NCI-H1694 (cell line): ENCODE measurements at regions not wholly inside any gene's neighbourhood (a gene's known extent, or its start where the extent isn't known, plus 50 kb on each side); places are given as distances from the start of the nearest gene placed in this dataset.
"Not testable (repeated sequence)": the region's sequence is repeated elsewhere in the genome, so short reads cannot be mapped to it uniquely, and the experiment has no call there.

Source experiments
- DNase-seq: peaks from one replicate; lab custom pipeline; 2025; lab: John Stamatoyannopoulos, UW

DNA sequence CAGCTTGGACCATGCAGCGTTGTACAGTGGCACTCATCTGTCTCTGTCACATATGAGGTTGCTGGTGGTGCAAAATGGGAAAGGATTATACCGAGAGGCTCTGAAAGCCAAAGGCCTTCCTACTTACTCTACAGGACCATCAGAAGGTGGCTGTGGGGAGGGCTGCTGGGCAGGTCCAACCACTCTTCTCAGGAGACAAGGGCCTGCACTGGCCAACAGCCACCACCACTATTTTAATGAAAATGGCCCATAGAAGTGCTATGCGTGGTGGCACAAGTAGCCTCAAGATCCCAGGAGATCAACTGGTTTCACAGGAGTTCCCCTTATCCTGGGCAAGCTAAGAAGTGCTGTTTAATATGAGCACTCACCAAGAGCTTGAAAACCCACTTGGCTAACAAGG lies 52.3 kb downstream of the MRPL57 start:
- DNase-seq: no peak

DNA sequence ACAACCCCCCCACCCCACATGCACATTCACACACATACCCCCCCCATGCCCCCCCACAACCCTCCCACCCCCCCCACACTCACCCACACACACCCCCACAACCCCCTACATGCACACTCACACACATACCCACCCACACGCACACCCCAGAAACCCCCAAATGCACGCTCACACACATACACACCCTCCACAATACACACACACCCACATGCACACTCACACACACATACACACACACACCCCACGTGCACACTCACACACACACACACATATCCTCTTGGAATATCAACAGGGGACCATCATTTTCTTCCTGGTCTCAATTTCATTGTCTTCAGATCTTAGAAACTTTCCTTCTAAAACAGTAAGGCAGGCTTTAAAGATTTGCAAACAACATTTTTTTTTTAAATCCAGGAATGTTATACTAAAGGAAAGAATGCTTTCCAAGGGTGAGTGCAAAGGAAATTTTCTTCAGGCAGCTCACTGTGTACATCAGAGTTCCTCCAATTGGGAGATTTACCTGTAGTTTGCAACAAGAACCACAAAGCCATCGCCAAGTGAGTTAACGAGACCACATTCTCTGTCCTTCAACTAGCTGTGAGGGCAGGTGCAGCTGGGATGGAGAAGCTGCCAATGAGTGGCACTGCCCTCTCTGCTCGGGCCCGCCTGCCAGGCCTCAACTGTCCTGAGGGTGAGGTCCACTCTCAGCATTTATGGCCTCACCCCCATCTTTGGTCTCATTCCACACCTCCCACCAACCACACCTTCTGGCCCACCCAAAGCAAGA lies 53.0 kb downstream of the MRPL57 start:
- DNase-seq: no peak

- no peak for DNase-seq
Observed at GRCh38 chr13:21230516-21230915, 54.1 kb downstream of the MRPL57 start.

DNA sequence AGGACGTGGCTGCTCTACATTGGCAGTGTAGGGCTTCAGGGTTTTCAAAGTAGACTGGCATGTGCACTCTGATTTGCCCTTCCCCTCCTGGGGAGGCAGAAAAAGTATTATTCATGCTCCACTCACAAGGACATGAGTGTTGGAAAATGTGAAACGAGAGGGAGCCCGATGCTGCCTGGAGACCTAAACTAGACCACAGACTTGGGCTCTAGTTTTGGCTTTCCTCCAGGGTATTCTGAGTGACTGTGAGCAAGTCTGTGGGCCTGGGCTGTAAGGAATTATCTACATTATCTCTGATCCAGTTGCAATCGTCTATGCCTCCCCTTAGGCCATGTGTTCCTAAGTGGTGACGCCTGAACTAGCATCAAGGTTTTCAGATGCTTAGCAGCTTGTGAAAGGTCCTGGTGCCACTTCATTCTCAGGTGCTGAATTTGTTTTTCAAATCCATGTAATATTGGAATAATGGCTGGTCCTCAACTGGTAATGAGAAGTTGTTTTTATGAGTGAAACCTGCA lies 55.0 kb downstream of the MRPL57 start:
- DNase-seq: no peak

GRCh38 chr13:21232196-21232595 lies 55.7 kb downstream of the MRPL57 start:
- no peak for DNase-seq

DNA sequence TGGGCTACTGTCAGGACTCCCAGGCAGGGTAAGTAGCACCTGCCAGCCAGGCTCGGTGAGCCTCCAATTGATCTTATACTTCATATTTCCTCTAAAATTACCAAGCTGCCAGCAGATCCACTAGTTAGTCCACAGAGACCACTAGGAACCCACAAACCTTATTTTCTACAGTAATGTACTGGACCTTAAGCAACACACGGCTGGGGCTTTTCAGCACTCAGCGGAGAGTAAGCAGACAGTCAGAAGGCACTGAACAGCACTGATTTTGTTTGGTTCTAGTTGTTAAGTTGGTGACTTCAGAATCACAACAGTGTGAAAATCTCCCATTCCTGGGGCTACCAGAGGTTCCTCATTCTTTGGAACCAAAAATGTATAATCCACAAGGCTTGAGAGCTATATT lies 56.1 kb downstream of the MRPL57 start:
- no peak for DNase-seq

DNA sequence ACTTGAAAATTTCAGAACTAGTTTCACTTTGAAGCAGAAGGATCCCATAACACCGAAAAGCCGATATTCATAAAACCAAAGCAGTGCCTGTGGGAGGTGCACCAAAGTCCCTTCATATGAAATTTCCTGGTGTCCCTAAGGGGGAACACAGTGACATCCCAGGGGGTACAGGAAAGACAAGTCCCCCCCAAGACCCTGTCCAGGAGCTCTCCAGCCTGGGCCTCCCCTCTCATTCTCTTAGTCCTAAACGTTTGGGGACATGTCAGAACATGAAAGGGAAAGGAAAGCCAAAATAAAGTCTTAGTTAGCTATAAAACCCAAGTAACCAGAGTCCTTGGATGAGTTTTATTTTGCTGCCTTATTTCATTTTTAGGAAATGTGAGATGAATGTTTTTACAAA lies 56.6 kb downstream of the MRPL57 start:
- DNase-seq: no peak

GRCh38 chr13:21234526-21234925 lies 58.1 kb downstream of the MRPL57 start:
- no peak for DNase-seq

GRCh38 chr13:21235174-21235573 lies 58.7 kb downstream of the MRPL57 start:
- DNase-seq: no peak

- no peak for DNase-seq
Observed at GRCh38 chr13:21237081-21237480, 60.6 kb downstream of the MRPL57 start.

- DNase-seq: no peak
Observed at GRCh38 chr13:21238267-21238666, 61.8 kb downstream of the MRPL57 start.

GRCh38 chr13:21240586-21240985 lies 64.1 kb downstream of the MRPL57 start:
- no peak for DNase-seq

DNA sequence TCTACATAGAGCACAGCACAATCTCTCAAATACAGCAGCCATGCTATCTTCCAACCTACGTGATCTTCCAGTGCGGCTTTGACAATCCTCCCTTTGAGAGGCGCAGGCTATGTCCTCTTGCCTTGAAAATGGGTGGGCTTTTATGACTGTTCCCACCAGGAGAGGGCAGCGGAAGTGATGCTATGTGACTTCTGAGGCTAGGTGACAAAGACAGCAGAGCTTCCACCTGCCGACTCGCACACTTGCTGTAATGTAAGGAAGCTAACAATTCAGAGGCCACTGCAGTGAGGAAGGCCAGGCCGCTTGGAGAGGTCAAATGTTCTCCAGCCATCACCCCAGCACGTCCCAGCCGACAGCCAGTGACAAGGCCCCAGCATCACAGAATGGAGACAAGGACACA lies 65.8 kb downstream of the MRPL57 start:
- no peak for DNase-seq

GRCh38 chr13:21243045-21243897 lies 66.8 kb downstream of the MRPL57 start:
- no peak for DNase-seq

- DNase-seq: not testable (repeated sequence)
Observed at GRCh38 chr13:21243898-21244184, 67.4 kb downstream of the MRPL57 start.

GRCh38 chr13:21246761-21247452 lies 70.4 kb downstream of the MRPL57 start:
- no peak for DNase-seq

GRCh38 chr13:21256351-21256761 lies 79.9 kb downstream of the MRPL57 start:
- no peak for DNase-seq

- no peak for DNase-seq
Observed at GRCh38 chr13:21256891-21257290, 80.4 kb downstream of the MRPL57 start.

DNA sequence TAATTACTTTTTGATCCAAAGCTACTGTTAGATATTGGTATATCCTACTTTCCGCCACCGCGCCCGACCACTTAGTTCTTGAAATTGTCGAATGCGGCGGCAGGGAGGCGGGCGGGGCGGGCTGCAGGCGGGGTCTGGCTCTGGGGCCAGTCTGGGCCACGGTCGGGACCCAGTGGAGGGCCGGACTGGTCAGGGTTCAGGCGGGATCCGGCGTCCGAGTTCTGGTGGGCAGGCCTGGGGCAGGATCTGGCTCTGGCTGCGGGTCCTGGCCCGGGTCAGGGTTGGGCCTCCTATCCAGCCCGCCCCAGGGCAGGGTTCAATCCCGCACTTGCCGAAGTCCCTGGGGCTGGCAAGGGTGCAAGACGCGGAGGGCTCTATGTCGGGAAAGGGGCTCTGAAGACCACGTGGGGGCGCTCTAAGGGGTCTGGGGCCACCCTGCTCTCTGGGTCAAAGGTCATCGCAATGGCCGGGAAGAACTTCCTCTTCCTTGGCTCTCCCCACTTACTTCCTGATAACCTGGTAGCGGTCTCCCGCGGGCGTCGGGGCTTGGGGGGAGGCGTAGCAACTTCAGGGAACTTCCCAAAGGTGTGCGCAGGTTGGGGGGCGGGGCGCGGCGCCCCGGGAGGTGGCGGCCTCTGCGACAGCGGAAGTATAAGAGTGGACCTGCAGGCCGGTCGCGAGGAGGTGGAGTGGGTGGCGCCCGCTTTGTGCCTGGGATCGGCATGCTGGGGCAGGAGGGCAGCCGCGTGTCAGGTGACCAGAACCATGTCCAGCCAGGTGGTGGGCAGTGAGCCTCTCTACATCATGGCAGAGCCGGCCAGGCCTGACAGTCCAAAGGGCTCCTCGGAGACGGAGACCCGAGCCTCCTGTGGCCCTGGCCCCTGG lies 83.4 kb downstream of the MRPL57 start:
- no peak for DNase-seq

- DNase-seq: not testable (repeated sequence)
Observed at GRCh38 chr13:21260561-21261290, 84.3 kb downstream of the MRPL57 start.
